GM12878 (cell line): ENCODE measurements at regions not wholly inside any gene's neighbourhood (a gene's known extent, or its start where the extent isn't known, plus 50 kb on each side); places are given as distances from the start of the nearest gene placed in this dataset.

ENCODE experiments used
- EP300 ChIP-seq, 2 experiments: fragments of 150-350 bp in 1 of 2; IDR thresholded peaks; 2 replicates each; pipeline ENCODE4 v1.6.1; 2011 to 2012; ENCODE audit warnings: low read depth in 2 of 2, low read length in 2 of 2, borderline replicate concordance in 1 of 2, improper control_type of control experiment in 1 of 2, inconsistent platforms in 1 of 2; ENCODE audit not compliant: control insufficient read depth in 1 of 2
- EZH2 ChIP-seq: IDR thresholded peaks from 2 replicates; pipeline ENCODE4 v1.6.1; 2012; ENCODE audit warnings: low read depth, mild to moderate bottlenecking, control low read depth, inconsistent platforms, low read length, borderline replicate concordance; ENCODE audit not compliant: control insufficient read depth
- PAX5 ChIP-seq: IDR thresholded peaks from 2 replicates; pipeline ENCODE4 v1.6.1; 2011; ENCODE audit warnings: low read depth, low read length, borderline replicate concordance
- RAD21 ChIP-seq: IDR thresholded peaks from 2 replicates; pipeline ENCODE4 v1.6.1; 2011; ENCODE audit warnings: mild to moderate bottlenecking, low read depth, low read length, moderate library complexity; ENCODE audit not compliant: insufficient read depth
- SIN3A ChIP-seq: IDR thresholded peaks from 2 replicates; pipeline ENCODE4 v1.6.1; 2012; ENCODE audit warnings: low read depth, low read length, improper control_type of control experiment
- TCF3 ChIP-seq: IDR thresholded peaks from 2 replicates; pipeline ENCODE4 v1.6.1; 2012; ENCODE audit warnings: low read depth, mild to moderate bottlenecking, low read length, borderline replicate concordance; ENCODE audit not compliant: insufficient read depth
- TF ChIP-seq, protein P1 (sequence below): fragments of 450-650 bp; IDR thresholded peaks from 2 replicates; pipeline ENCODE4 v1.6.1; 2017; ENCODE audit warnings: mild to moderate bottlenecking
- TF ChIP-seq, protein P2 (sequence below): IDR thresholded peaks from 2 replicates; pipeline ENCODE4 v1.6.1; 2012; ENCODE audit warnings: low read length, inconsistent platforms

DNA sequence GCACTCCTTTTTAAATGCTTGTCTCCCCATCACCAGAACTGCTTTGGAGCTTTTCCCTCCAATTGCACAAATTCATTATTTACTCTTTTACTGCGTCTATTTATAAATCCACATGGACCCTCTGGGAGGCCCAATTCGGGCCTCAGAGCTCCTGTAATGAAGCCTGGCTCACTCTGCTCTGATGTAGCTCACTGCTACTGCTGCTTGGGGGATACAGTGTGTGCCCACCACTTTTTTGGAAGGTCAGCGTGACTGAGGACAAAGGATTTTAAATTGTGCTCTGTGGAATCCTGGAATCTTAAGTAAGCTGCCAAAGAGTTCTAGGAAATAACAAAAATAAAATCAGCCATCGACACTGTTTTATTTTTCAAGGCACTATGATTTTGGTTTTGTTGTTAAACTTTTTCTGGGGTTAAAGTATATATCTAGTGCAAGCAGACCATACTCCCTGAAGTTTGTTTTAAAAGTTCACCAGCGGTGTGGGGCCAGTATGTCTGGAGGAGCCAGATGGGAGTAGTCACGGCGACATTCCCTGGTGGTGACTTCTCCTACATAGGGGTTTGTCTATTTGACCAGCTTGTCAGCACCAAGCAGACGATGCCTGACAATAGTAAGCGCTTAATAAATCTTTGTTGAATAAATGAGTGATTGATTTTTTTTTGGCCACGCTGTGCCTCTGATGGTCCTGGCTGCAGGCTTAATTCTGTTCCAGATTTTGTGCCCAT, 142.8 kb downstream of the TMEM38B start:
- no peak for TF ChIP-seq EZH2
- TF ChIP-seq, protein P1, sequence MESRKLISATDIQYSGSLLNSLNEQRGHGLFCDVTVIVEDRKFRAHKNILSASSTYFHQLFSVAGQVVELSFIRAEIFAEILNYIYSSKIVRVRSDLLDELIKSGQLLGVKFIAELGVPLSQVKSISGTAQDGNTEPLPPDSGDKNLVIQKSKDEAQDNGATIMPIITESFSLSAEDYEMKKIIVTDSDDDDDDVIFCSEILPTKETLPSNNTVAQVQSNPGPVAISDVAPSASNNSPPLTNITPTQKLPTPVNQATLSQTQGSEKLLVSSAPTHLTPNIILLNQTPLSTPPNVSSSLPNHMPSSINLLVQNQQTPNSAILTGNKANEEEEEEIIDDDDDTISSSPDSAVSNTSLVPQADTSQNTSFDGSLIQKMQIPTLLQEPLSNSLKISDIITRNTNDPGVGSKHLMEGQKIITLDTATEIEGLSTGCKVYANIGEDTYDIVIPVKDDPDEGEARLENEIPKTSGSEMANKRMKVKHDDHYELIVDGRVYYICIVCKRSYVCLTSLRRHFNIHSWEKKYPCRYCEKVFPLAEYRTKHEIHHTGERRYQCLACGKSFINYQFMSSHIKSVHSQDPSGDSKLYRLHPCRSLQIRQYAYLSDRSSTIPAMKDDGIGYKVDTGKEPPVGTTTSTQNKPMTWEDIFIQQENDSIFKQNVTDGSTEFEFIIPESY: no peak
- TF ChIP-seq EP300 (IDR thresholded peaks at IDR 0.05; ENCODE audit: borderline replicate concordance in 1 of 2, control insufficient read depth in 1 of 2, low read depth in 2 of 2, low read length in 2 of 2): no peak
- no peak for TF ChIP-seq RAD21
- TF ChIP-seq SIN3A: no peak
- TF ChIP-seq TCF3: no peak
- TF ChIP-seq, protein P2, sequence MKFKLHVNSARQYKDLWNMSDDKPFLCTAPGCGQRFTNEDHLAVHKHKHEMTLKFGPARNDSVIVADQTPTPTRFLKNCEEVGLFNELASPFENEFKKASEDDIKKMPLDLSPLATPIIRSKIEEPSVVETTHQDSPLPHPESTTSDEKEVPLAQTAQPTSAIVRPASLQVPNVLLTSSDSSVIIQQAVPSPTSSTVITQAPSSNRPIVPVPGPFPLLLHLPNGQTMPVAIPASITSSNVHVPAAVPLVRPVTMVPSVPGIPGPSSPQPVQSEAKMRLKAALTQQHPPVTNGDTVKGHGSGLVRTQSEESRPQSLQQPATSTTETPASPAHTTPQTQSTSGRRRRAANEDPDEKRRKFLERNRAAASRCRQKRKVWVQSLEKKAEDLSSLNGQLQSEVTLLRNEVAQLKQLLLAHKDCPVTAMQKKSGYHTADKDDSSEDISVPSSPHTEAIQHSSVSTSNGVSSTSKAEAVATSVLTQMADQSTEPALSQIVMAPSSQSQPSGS: no peak
- TF ChIP-seq PAX5: no peak
